GM19463 (cell line): ENCODE measurements at regions not wholly inside any gene's neighbourhood (a gene's known extent, or its start where the extent isn't known, plus 50 kb on each side); places are given as distances from the start of the nearest gene placed in this dataset.
A peak's percentile ranks its signal among the peaks of the same experiment; 100 is the strongest.

Source experiments
- ATAC-seq: cut with Tn5 transposase; IDR thresholded peaks from one replicate; pipeline ENCODE4 v1.9.1; 2021; ENCODE audit warnings: mild to moderate bottlenecking, moderate library complexity; ENCODE audit not compliant: unreplicated experiment

GRCh38 chr5:57338068-57338867, 144.3 kb downstream of the ACTBL2 start:
- ATAC-seq = peak; percentile 80

DNA sequence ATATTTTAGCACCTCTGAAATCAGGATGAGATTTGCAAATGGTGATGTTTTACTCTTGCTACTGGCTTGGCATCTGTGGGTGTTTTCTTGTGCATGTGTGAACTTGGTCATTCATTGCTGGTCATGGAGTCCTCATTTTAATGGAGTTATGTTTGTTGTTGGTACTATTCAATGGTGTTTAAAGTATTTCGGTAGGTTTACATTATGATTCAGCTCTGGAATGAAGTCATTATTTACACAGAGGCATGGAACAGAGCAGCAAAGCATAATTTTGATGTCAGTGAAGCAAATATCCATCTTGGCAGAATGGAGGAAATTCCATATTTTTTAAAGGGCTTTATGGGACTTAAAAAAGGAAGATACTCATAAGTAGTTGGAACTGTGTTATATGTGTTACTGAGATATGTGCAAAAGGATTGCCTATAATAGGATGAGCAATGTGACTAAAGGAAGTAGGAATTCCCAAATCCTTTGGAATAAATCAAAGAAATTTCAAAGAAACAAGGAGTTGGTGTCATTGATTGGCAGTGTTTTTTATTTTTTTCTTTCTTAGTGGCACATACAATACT, 147.4 kb downstream of the ACTBL2 start:
- no peak for ATAC-seq

DNA sequence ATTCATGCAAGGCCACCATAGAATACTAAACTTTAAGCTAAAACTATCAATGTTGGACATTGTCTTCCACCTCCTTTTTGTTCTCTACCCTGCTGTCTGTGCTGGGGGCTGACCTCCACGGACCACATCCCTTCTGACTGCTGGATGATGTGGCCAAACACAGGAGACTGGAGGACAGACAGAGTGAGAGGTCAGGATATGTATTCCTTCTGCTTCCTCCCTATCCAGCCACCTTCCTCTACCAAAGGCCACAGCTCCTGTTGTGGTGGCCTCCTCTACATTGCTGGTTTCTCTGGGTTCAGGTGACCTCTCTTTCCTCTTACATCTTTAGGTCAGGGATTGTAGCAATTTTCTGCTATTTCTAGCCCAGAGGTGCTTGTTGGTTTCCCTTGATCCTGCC, 148.1 kb downstream of the ACTBL2 start:
- ATAC-seq = no peak

- ATAC-seq = no peak
Observed at GRCh38 chr5:57332361-57332760, 150.2 kb downstream of the ACTBL2 start.

DNA sequence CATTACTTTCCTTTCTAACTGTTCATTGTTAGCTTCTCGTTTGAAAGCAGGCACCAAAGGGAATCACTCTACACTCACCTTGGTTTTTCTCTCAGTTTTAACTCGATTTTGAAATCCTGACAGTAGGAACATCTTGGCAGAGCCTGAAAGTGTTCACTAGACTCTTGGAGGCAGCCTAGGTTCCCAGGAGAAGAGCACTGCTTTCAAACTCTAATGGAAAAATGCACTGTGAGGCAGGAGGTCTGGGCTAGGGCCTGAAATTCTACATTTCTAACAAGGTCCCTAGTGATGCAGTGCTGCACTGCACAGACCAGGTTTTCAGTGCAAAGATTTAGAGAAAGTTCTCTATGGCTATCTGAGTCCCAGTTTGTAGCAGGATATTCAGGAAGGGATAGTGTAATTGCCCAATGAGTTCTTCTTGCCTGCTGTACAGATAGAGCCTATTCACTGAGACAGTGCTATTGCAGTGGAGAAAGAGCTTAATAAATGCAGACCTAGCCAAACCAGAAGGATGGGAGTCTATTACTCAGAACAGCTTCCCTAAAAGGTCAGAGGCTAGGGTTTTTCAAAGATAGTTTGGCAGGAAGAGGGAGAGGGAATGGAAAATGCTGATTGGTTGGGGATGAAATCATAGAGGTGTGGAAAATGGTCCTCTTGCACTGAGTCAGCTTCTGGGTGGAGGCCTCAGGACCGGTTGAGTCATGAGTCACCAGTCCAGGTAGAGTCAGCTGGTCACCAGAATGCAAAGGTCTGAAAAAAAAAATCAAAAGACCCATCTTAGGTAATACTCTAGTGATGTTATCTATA, 153.9 kb downstream of the GPBP1 start:
- ATAC-seq = no peak

GRCh38 chr5:57325678-57326397, 152.0 kb downstream of the GPBP1 start:
- no peak for ATAC-seq

DNA sequence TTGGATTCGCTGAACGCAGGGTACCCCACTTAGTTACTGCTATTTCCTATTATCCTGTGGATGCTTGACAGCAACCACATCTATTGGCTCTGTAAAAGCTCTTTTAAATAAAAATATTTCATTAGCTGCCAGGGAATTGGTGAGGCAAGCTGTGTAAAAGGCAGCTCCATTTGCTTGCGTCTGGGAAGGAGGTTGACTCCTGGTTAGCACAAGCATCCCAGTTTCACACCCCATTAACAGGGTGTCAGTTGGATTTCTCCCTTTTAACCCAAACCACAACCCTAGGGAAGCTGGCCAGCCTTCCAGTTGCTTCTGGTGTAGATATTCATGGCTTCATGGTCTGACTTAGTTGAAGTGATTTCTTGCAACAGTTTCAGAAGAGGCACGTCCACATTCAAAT, 151.0 kb downstream of the GPBP1 start:
- no peak for ATAC-seq

DNA sequence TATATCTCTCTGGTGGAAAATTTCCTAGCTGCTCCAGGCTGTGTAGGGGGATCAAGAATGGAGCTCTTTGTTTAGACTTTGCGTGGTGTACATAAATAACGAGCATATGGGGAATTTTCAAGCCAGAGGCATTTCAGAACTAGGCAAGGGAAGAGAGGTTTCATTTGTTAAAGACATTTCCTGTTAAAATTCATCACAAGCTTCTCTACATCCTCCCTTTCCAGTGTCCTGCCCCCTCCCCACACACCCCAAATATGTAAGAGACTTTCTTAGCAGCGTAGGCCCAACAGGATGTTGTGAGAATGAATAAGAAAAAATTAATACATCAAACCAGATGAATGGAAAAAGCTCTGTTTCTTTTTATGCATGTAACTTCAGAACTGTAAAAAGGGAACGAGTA, 150.3 kb downstream of the GPBP1 start:
- ATAC-seq = no peak

- no peak for ATAC-seq
Observed at GRCh38 chr5:57320582-57320981, 146.7 kb downstream of the GPBP1 start.

- no peak for ATAC-seq
Observed at GRCh38 chr5:57319628-57320027, 145.8 kb downstream of the GPBP1 start.

GRCh38 chr5:57318251-57318650, 144.4 kb downstream of the GPBP1 start:
- no peak for ATAC-seq

DNA sequence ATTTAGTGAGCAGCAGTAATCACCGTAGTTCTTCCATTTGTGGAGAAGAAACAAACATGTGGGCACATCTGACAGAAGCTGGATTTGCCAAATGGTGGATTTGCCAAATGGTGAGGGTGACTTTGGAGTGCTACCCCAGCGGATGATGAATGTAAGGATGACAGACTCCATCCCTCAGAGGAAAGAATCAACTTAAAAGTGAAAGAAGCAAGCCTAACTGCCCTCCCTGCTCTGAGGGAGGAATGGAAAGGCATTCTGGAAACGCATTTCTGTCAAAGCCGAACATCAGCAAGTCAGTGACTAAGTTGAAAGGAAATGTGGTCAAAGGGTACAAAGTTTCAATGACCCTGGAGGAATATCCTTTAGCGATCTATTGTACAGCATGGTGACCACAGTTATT, 143.5 kb downstream of the GPBP1 start:
- no peak for ATAC-seq

DNA sequence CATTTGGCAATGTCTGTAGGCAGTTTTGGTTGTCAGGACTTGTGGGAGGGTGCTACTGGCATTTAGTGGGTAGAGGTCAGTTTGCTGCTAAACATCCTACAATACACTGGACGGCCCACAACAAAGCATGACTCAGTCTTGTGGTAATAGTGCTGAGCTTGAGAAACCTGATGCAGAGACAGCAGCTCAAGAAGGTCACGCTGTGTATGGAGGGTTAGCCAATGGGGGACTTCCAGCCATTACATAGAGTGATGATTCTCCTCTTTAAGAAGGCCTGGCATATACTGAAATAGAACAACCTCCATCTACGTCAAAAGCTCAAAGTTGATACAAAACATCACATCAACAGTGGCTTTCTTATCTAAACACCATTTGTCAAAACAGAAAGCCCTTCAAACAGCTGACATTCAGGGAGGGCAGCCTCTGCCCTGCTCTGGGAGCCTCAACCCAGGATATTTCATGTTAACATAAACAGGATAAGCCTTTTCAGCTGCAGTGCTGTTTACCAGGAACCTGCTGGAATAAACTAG, 143.0 kb downstream of the GPBP1 start:
- peak; percentile 73 for ATAC-seq

- no peak for ATAC-seq
Observed at GRCh38 chr5:57315941-57316340, 142.1 kb downstream of the GPBP1 start.
